Pancreas (tissue), 10 donors: ENCODE measurements at regions not wholly inside any gene's neighbourhood (a gene's known extent, or its start where the extent isn't known, plus 50 kb on each side); places are given as distances from the start of the nearest gene placed in this dataset.

ENCODE experiments used
- ATAC-seq, 4 donors: fragments of 200-7000 bp; cut with Tn5 transposase; one replicate each; pipeline versions ENCODE4 v1.8.0 to v1.9.1; 2020; ENCODE audit warnings: mild to moderate bottlenecking in 4 of 4, moderate library complexity in 4 of 4
- DNase-seq, 6 donors: peaks; one replicate each; pipeline ENCODE4 v3.0.0-alpha.2; 2020
- FAIRE-seq: peaks from 2 replicates; lab custom pipeline; 2012; peaks lifted over from hg19 to GRCh38; lab: Jason Lieb, UNC
- H3K27ac ChIP-seq, 4 donors: fragments of 200-600 bp; sonication (generic); 1 replicate in 3 of 4; 2 replicates in 1 of 4; pipeline versions ENCODE4 v1.5.0 to v1.8.0; 2020
- H3K27me3 ChIP-seq, 4 donors: fragments of 200-600 bp; one replicate each; pipeline ENCODE4 v1.8.0; 2021
- H3K36me3 ChIP-seq, 3 donors: fragments of 200-600 bp; sonication (generic) in 1 of 3; one replicate each; pipeline versions ENCODE4 v1.5.0 to v1.8.0; 2020 to 2021
- H3K4me1 ChIP-seq, 3 donors: fragments of 200-600 bp; one replicate each; pipeline ENCODE4 v1.8.0; 2021
- H3K4me3 ChIP-seq, 4 donors: fragments of 200-600 bp; sonication (generic) in 2 of 4; one replicate each; pipeline versions ENCODE4 v1.5.0 to v1.8.0; 2020 to 2021
- H3K9me3 ChIP-seq, 4 donors: fragments of 200-600 bp; one replicate each; pipeline ENCODE4 v1.8.0; 2021
- CTCF ChIP-seq, 4 donors: fragments of 200-600 bp; sonication (generic) in 3 of 4; IDR thresholded peaks; one replicate each; pipeline versions ENCODE4 v1.5.0 to v1.8.0; 2021; ENCODE audit warnings: antibody characterized with exemption in 4 of 4
- WGBS, 2 donors: extraction: QIAGEN DNeasy Blood & Tissue Kit; methylation state at CpG; one replicate each; pipeline ENCODE4 v1.1.7; 2013; 5-methylcytosine and 5-hydroxymethylcytosine counted together
- intact Hi-C, 3 donors: fragments of 100-400 bp; cut with DNase I; formaldehyde crosslinking; loops; one replicate each; pipeline versions ENCODE4 v1.11.1 to v1.14.2; 2022
- donor health status: healthy with polysubstance abuse.
- donor health status: DM: no; HTN: no; CAD: no; lungs with moderate emphysema.
- donor health status: DM: no; HTN: no; CAD: no.
- donor health status: control.
- donor health status: control.
- donor health status: Bipolar disorder and iron deficiency.
- donor health status: DM: yes; HTN: yes; CAD: no.
- donor health status: DM: no; HTN: no; CAD: no.
- donor health status: DM: no; HTN: no; CAD: no.
- donor health status: DM: yes; HTN: yes; CAD: no.

GRCh38 chr10:1938317-1938716, 201.0 kb upstream of the ADARB2 start:
- Histone ChIP-seq H3K27ac (no peak overlapping the region), H3K27me3 (no peaks in the 10 kb centered on the region), H3K36me3 (no peaks in the 10 kb centered on the region), H3K4me1 (no peaks in the 10 kb centered on the region), H3K4me3 (no peak overlapping the region), H3K9me3 (no peaks in the 10 kb centered on the region)
- FAIRE-seq: no peak
- no peak for ATAC-seq
- 70 to 82% methylated on average over 7 of the region's 7 CpGs for WGBS, 2 donors
- no peak for TF ChIP-seq CTCF (IDR thresholded peaks at IDR 0.05)
- intact Hi-C loops: no loop called here
- DNase-seq: no peak

GRCh38 chr10:1935912-1936311, 198.6 kb upstream of the ADARB2 start:
- WGBS, 2 donors: 56 to 70% methylated on average over 4 of the region's 4 CpGs
- Histone ChIP-seq H3K27me3 (no peaks in the 10 kb centered on the region), H3K4me3 (no peak overlapping the region), H3K27ac (no peak overlapping the region), H3K9me3 (no peaks in the 10 kb centered on the region), H3K36me3 (no peaks in the 10 kb centered on the region), H3K4me1 (no peaks in the 10 kb centered on the region)
- no peak for DNase-seq
- intact Hi-C loops: no loop called here
- no peak for ATAC-seq
- FAIRE-seq: no peak
- no peak for TF ChIP-seq CTCF (IDR thresholded peaks at IDR 0.05)

DNA sequence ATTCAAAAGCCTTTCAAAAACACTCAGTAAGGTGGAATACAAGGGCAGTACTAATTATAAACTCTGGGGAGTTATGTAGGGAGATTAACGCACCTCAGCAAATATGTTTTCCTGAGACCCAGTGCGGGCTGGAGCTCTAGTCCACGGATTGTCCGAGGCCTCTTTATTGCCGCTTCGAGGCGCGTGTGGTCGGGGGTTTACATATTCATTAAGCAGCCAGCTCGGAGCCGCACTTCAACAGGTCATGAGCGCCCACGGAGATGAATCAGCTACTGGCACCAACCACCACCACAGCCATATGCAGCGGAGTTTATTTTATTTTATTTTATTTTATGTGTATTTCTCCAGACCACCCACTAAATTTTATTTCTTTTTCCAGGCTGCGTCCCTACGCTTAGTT, 195.9 kb upstream of the ADARB2 start:
- TF ChIP-seq CTCF (IDR thresholded peaks at IDR 0.05): no peak
- 66 to 86% methylated on average over 16 of the region's 16 CpGs for WGBS, 2 donors
- ATAC-seq: no peak

GRCh38 chr10:1932692-1933094, 195.4 kb upstream of the ADARB2 start:
- peaks cover 0 to under 1% (median 0%) of the 10 kb centered on the region in 4 donors for H3K27me3 ChIP-seq
- H3K9me3 ChIP-seq: no peaks in the 10 kb centered on the region
- FAIRE-seq: no peak
- no peak for ATAC-seq
- H3K36me3 ChIP-seq: no peaks in the 10 kb centered on the region
- no peaks in the 10 kb centered on the region for H3K4me1 ChIP-seq
- 29 to 53% methylated on average over 12 to 13 of the region's 13 CpGs for WGBS, 2 donors
- TF ChIP-seq CTCF (IDR thresholded peaks at IDR 0.05): no peak
- intact Hi-C loops: no loop called here
- no peak overlapping the region for H3K27ac ChIP-seq
- no peak for DNase-seq
- H3K4me3 ChIP-seq: no peak overlapping the region

More for the DNA sequence above, 195.9 kb upstream of the ADARB2 start:
- intact Hi-C loops: no loop called here
- Histone ChIP-seq H3K9me3 (no peaks in the 10 kb centered on the region), H3K4me3 (no peak overlapping the region), H3K27me3 (no peaks in the 10 kb centered on the region), H3K36me3 (no peaks in the 10 kb centered on the region), H3K27ac (no peak overlapping the region), H3K4me1 (no peaks in the 10 kb centered on the region)
- DNase-seq: no peak
- FAIRE-seq: no peak

DNA sequence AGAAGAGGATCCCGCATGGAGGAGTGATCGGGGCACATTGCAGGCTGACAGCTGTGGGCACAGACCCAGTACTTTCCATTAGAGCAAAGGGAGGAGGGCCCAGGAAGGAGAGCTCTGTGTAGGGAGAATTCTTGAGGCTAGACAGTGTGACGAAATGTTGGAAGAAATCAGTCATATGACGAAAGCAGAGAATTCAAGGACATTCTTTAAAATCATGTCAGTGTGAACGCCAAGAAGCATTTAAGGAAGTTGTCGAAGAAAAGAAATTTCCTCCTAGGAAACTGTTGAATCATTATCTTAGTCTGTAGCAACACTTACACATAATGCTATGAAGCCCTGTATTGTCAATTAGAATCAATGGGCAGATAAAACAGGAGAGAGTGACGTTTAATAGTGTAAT, 191.3 kb upstream of the ADARB2 start:
- peaks cover 0 to 5% (median 0%) of the 10 kb centered on the region in 4 donors for H3K27me3 ChIP-seq
- H3K9me3 ChIP-seq: no peaks in the 10 kb centered on the region
- intact Hi-C loops: no loop called here
- TF ChIP-seq CTCF (IDR thresholded peaks at IDR 0.05): no peak
- H3K4me3 ChIP-seq: no peak overlapping the region
- H3K27ac ChIP-seq: no peak overlapping the region
- no peaks in the 10 kb centered on the region for H3K4me1 ChIP-seq
- WGBS, 2 donors: 48 to 63% methylated on average over 7 of the region's 7 CpGs
- ATAC-seq (no peak), DNase-seq (no peak), FAIRE-seq (no peak)
- no peaks in the 10 kb centered on the region for H3K36me3 ChIP-seq
